Right hindlimb (tissue), 1 donor: ENCODE measurements at regions not wholly inside any gene's neighbourhood (a gene's known extent, or its start where the extent isn't known, plus 50 kb on each side); places are given as distances from the start of the nearest gene placed in this dataset.
A peak's percentile ranks its signal among the peaks of the same experiment; 100 is the strongest.
"Not testable (repeated sequence)": the region's sequence is repeated elsewhere in the genome, so short reads cannot be mapped to it uniquely, and the experiment has no call there.

ENCODE experiments used
- DNase-seq: peaks from one replicate; pipeline ENCODE4 v3.0.0-alpha.2; 2018

- DNase-seq: no peak
These were observed 260.1 kb upstream of the SPAG17 start for GRCh38 chr1:118445156-118445555.

- no peak for DNase-seq
These were observed 257.2 kb upstream of the SPAG17 start for GRCh38 chr1:118442214-118442613.

- DNase-seq: no peak
These were observed 252.6 kb upstream of the SPAG17 start for GRCh38 chr1:118437664-118438063.

GRCh38 chr1:118429856-118430255, 244.8 kb upstream of the SPAG17 start:
- no peak for DNase-seq

GRCh38 chr1:118421868-118422350, 236.9 kb upstream of the SPAG17 start:
- no peak for DNase-seq

GRCh38 chr1:118404024-118404423, 219.0 kb upstream of the SPAG17 start:
- DNase-seq: no peak

GRCh38 chr1:118397496-118397859, 212.4 kb upstream of the SPAG17 start:
- DNase-seq: no peak

GRCh38 chr1:118396829-118397495, 211.9 kb upstream of the SPAG17 start:
- peak; percentile 27 for DNase-seq

GRCh38 chr1:118396279-118396678, 211.3 kb upstream of the SPAG17 start:
- no peak for DNase-seq

GRCh38 chr1:118395430-118395991, 210.5 kb upstream of the SPAG17 start:
- DNase-seq: no peak

- DNase-seq: no peak
These were observed 205.9 kb upstream of the SPAG17 start for GRCh38 chr1:118390955-118391354.

GRCh38 chr1:118388301-118388959, 203.4 kb upstream of the SPAG17 start:
- DNase-seq: peak; percentile 19

- DNase-seq: no peak
These were observed 196.3 kb upstream of the SPAG17 start for GRCh38 chr1:118381197-118381869.

GRCh38 chr1:118377183-118377582, 192.2 kb upstream of the SPAG17 start:
- not testable (repeated sequence) for DNase-seq

- no peak for DNase-seq
These were observed 186.6 kb upstream of the SPAG17 start for GRCh38 chr1:118371612-118372011.

GRCh38 chr1:118370861-118371260, 185.8 kb upstream of the SPAG17 start:
- no peak for DNase-seq

GRCh38 chr1:118366286-118366685, 181.3 kb upstream of the SPAG17 start:
- no peak for DNase-seq

- DNase-seq: no peak
These were observed 179.9 kb upstream of the SPAG17 start for GRCh38 chr1:118364882-118365281.

GRCh38 chr1:118363396-118363795, 178.4 kb upstream of the SPAG17 start:
- no peak for DNase-seq

GRCh38 chr1:118360817-118361216, 175.8 kb upstream of the SPAG17 start:
- DNase-seq: no peak

GRCh38 chr1:118346936-118347335, 161.9 kb upstream of the SPAG17 start:
- no peak for DNase-seq

GRCh38 chr1:118340928-118341910, 156.2 kb upstream of the SPAG17 start:
- DNase-seq: no peak
